HG03139 (cell line): ENCODE measurements at regions not wholly inside any gene's neighbourhood (a gene's known extent, or its start where the extent isn't known, plus 50 kb on each side); places are given as distances from the start of the nearest gene placed in this dataset.
"Not testable (repeated sequence)": the region's sequence is repeated elsewhere in the genome, so short reads cannot be mapped to it uniquely, and the experiment has no call there.

Experiments used
- ATAC-seq: cut with Tn5 transposase; IDR thresholded peaks from one replicate; pipeline ENCODE4 v1.9.1; 2021; ENCODE audit not compliant: unreplicated experiment

- ATAC-seq, result no peak
These were observed 1616.1 kb upstream of the ADGRL3 start for GRCh38 chr4:59583845-59584568.

- no peak for ATAC-seq
These were observed 1602.4 kb upstream of the ADGRL3 start for GRCh38 chr4:59597536-59598329.

GRCh38 chr4:59598330-59598618, 1601.9 kb upstream of the ADGRL3 start:
- no peak for ATAC-seq

GRCh38 chr4:59608466-59608865, 1591.7 kb upstream of the ADGRL3 start:
- no peak for ATAC-seq

GRCh38 chr4:59612235-59612634, 1587.9 kb upstream of the ADGRL3 start:
- ATAC-seq, result no peak

- no peak for ATAC-seq
These were observed 1584.8 kb upstream of the ADGRL3 start for GRCh38 chr4:59615316-59615715.

GRCh38 chr4:59629348-59629747, 1570.8 kb upstream of the ADGRL3 start:
- no peak for ATAC-seq

- no peak for ATAC-seq
These were observed 1569.9 kb upstream of the ADGRL3 start for GRCh38 chr4:59630235-59630634.

GRCh38 chr4:59630922-59631321, 1569.2 kb upstream of the ADGRL3 start:
- no peak for ATAC-seq

GRCh38 chr4:59637596-59637995, 1562.5 kb upstream of the ADGRL3 start:
- ATAC-seq, result no peak

GRCh38 chr4:59643682-59644081, 1556.4 kb upstream of the ADGRL3 start:
- no peak for ATAC-seq

- ATAC-seq, result no peak
These were observed 1555.4 kb upstream of the ADGRL3 start for GRCh38 chr4:59644765-59645164.

GRCh38 chr4:59646082-59646481, 1554.0 kb upstream of the ADGRL3 start:
- ATAC-seq, result no peak

GRCh38 chr4:59647011-59647410, 1553.1 kb upstream of the ADGRL3 start:
- ATAC-seq, result no peak

GRCh38 chr4:59647500-59647899, 1552.6 kb upstream of the ADGRL3 start:
- no peak for ATAC-seq

- no peak for ATAC-seq
These were observed 1549.3 kb upstream of the ADGRL3 start for GRCh38 chr4:59650861-59651260.

GRCh38 chr4:59655996-59656395, 1544.1 kb upstream of the ADGRL3 start:
- no peak for ATAC-seq

- ATAC-seq, result no peak
These were observed 1535.4 kb upstream of the ADGRL3 start for GRCh38 chr4:59664771-59665170.

- no peak for ATAC-seq
These were observed 1533.5 kb upstream of the ADGRL3 start for GRCh38 chr4:59666645-59667044.

GRCh38 chr4:59671037-59671436, 1529.1 kb upstream of the ADGRL3 start:
- no peak for ATAC-seq

- no peak for ATAC-seq
These were observed 1523.7 kb upstream of the ADGRL3 start for GRCh38 chr4:59676389-59676788.

GRCh38 chr4:59676992-59677391, 1523.1 kb upstream of the ADGRL3 start:
- ATAC-seq, result not testable (repeated sequence)

- ATAC-seq, result no peak
These were observed 1514.5 kb upstream of the ADGRL3 start for GRCh38 chr4:59685626-59686025.
